ENCODE measurements at regions not wholly inside any gene's neighbourhood (a gene's known extent, or its start where the extent isn't known, plus 50 kb on each side); places are given as distances from the start of the nearest gene placed in this dataset.

DNA sequence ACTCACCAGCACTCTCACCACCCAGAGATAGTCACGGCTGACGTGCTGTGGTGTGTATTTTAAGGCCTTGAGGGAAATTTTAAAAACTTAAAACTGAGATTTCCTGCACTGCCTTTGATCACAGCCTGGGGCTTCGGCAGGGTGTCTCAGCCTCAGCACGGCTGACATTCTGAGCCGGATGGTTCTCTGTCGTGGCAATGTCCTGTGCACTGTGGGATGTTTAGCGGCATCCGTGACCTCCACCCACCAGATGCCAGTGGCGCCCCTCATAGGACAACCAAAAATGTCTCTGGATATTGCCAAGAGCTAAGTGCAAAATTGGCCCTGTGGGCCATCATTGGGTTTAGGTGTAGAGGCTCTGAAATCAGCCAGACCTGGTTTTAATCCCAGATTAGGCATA, 142.2 kb upstream of the KCNG1 start:
- no peak for FAIRE-seq
- Histone ChIP-seq H3K4me1 (ENCODE audit: control insufficient read depth, extremely low read depth, insufficient read depth, low read length) (no peaks in the 10 kb centered on the region), H3K9ac (ENCODE audit: control insufficient read depth, extremely low read depth, insufficient read depth, low read length) (no peak overlapping the region), H3K4me3 (ENCODE audit: control insufficient read depth in 2 of 3, extremely low read depth in 1 of 3, insufficient read depth in 2 of 3, low read depth in 1 of 3, low read length in 3 of 3) (no peak overlapping the region), H3K9me1 (ENCODE audit: control insufficient read depth, extremely low read depth, insufficient read depth, low read length) (no peaks in the 10 kb centered on the region), H3K27ac (ENCODE audit: control insufficient read depth, insufficient read depth, low read length) (no peak overlapping the region), H2AFZ (ENCODE audit: control insufficient read depth, low read length) (no peak overlapping the region), H3K27me3 (ENCODE audit: control insufficient read depth, extremely low read depth, insufficient read depth, low read length) (peaks cover 14% of the 10 kb centered on the region), H3K79me2 (ENCODE audit: control insufficient read depth, insufficient read depth, low read length) (no peaks in the 10 kb centered on the region), H3K4me2 (ENCODE audit: control insufficient read depth, extremely low read depth, insufficient read depth, low read depth, low read length) (no peak overlapping the region), H3K9me3 (ENCODE audit: control insufficient read depth, low read depth, low read length) (no peaks in the 10 kb centered on the region), H4K20me1 (ENCODE audit: control insufficient read depth, extremely low read depth, insufficient read depth, low read length) (no peaks in the 10 kb centered on the region), H3K36me3 (ENCODE audit: control insufficient read depth in 2 of 2, extremely low read depth in 1 of 2, insufficient read depth in 2 of 2, low read length in 2 of 2) (no peaks in the 10 kb centered on the region)
- dilution Hi-C loops (cut with MboI; ENCODE audit: extremely low pct_ligation_motif_present, low sequenced_read_pairs): no loop called here
- TF ChIP-seq, protein P1, sequence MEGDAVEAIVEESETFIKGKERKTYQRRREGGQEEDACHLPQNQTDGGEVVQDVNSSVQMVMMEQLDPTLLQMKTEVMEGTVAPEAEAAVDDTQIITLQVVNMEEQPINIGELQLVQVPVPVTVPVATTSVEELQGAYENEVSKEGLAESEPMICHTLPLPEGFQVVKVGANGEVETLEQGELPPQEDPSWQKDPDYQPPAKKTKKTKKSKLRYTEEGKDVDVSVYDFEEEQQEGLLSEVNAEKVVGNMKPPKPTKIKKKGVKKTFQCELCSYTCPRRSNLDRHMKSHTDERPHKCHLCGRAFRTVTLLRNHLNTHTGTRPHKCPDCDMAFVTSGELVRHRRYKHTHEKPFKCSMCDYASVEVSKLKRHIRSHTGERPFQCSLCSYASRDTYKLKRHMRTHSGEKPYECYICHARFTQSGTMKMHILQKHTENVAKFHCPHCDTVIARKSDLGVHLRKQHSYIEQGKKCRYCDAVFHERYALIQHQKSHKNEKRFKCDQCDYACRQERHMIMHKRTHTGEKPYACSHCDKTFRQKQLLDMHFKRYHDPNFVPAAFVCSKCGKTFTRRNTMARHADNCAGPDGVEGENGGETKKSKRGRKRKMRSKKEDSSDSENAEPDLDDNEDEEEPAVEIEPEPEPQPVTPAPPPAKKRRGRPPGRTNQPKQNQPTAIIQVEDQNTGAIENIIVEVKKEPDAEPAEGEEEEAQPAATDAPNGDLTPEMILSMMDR (optimal IDR thresholded peaks at IDR 0.05 in 1 of 3, IDR thresholded peaks at IDR 0.05 in 1 of 3, conservative IDR thresholded peaks at IDR 0.05 in 1 of 3; ENCODE audit: extremely low read depth in 1 of 3, insufficient read depth in 2 of 3, low read length in 3 of 3): no peak
- no peak for TF ChIP-seq EZH2 (IDR thresholded peaks at IDR 0.05; ENCODE audit: low read length)
- no peak for DNase-seq (ENCODE audit: low read depth, low spot score)

DNA sequence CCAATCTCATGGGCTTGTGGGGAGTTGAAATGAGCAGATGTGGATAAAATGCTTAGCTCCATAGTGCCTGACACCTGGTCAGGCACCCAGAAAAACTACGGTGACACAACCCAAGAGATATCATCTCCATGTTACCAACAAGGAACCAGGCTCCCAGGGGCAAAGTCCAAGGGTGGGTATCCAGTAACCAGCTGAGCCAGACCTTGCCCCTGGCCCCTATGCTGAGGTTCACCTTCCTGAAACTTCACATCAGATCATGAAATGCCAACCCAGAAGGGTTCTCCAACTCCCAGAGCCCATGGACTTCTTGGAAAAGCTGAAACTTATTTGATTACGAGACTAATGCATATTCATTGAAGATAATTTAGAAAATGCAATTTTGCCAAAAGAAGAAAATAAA, 141.8 kb upstream of the KCNG1 start:
- Histone ChIP-seq H3K9me1 (ENCODE audit: control insufficient read depth, extremely low read depth, insufficient read depth, low read length) (no peaks in the 10 kb centered on the region), H2AFZ (ENCODE audit: control insufficient read depth, low read length) (no peak overlapping the region), H3K4me2 (ENCODE audit: control insufficient read depth, extremely low read depth, insufficient read depth, low read depth, low read length) (no peak overlapping the region), H3K27ac (ENCODE audit: control insufficient read depth, insufficient read depth, low read length) (no peak overlapping the region), H3K4me3 (ENCODE audit: control insufficient read depth in 2 of 3, extremely low read depth in 1 of 3, insufficient read depth in 2 of 3, low read depth in 1 of 3, low read length in 3 of 3) (no peak overlapping the region), H3K79me2 (ENCODE audit: control insufficient read depth, insufficient read depth, low read length) (no peaks in the 10 kb centered on the region), H3K9me3 (ENCODE audit: control insufficient read depth, low read depth, low read length) (no peaks in the 10 kb centered on the region), H3K27me3 (ENCODE audit: control insufficient read depth, extremely low read depth, insufficient read depth, low read length) (peaks cover 14% of the 10 kb centered on the region), H3K4me1 (ENCODE audit: control insufficient read depth, extremely low read depth, insufficient read depth, low read length) (no peaks in the 10 kb centered on the region), H4K20me1 (ENCODE audit: control insufficient read depth, extremely low read depth, insufficient read depth, low read length) (no peaks in the 10 kb centered on the region), H3K9ac (ENCODE audit: control insufficient read depth, extremely low read depth, insufficient read depth, low read length) (no peak overlapping the region), H3K36me3 (ENCODE audit: control insufficient read depth in 2 of 2, extremely low read depth in 1 of 2, insufficient read depth in 2 of 2, low read length in 2 of 2) (no peaks in the 10 kb centered on the region)
- TF ChIP-seq, protein P1 (optimal IDR thresholded peaks at IDR 0.05 in 1 of 3, IDR thresholded peaks at IDR 0.05 in 1 of 3, conservative IDR thresholded peaks at IDR 0.05 in 1 of 3; ENCODE audit: extremely low read depth in 1 of 3, insufficient read depth in 2 of 3, low read length in 3 of 3): no peak
- DNase-seq (ENCODE audit: low read depth, low spot score) (no peak), FAIRE-seq (no peak)
- dilution Hi-C loops (cut with MboI; ENCODE audit: extremely low pct_ligation_motif_present, low sequenced_read_pairs): no loop called here
